ENCODE measurements at regions not wholly inside any gene's neighbourhood (a gene's known extent, or its start where the extent isn't known, plus 50 kb on each side); places are given as distances from the start of the nearest gene placed in this dataset.

- TF ChIP-seq EZH2phosphoT487 (IDR thresholded peaks at IDR 0.05; ENCODE audit: borderline replicate concordance, low read length): no peak
- TF ChIP-seq, protein P1, sequence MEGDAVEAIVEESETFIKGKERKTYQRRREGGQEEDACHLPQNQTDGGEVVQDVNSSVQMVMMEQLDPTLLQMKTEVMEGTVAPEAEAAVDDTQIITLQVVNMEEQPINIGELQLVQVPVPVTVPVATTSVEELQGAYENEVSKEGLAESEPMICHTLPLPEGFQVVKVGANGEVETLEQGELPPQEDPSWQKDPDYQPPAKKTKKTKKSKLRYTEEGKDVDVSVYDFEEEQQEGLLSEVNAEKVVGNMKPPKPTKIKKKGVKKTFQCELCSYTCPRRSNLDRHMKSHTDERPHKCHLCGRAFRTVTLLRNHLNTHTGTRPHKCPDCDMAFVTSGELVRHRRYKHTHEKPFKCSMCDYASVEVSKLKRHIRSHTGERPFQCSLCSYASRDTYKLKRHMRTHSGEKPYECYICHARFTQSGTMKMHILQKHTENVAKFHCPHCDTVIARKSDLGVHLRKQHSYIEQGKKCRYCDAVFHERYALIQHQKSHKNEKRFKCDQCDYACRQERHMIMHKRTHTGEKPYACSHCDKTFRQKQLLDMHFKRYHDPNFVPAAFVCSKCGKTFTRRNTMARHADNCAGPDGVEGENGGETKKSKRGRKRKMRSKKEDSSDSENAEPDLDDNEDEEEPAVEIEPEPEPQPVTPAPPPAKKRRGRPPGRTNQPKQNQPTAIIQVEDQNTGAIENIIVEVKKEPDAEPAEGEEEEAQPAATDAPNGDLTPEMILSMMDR (IDR thresholded peaks at IDR 0.05; ENCODE audit: low read depth, low read length, poor library complexity, severe bottlenecking): no peak
Measured at GRCh38 chr16:9238346-9238745, 146.9 kb downstream of the HAPSTR1 start.

All from DOHH2 (cell line).